D721Med (cell line): ENCODE measurements at regions not wholly inside any gene's neighbourhood (a gene's known extent, or its start where the extent isn't known, plus 50 kb on each side); places are given as distances from the start of the nearest gene placed in this dataset.

Source experiments
- DNase-seq: peaks from one replicate; pipeline ENCODE4 v3.0.0; 2011; ENCODE audit warnings: low spot score; ENCODE audit not compliant: insufficient read length
- FAIRE-seq: peaks from 2 replicates; lab custom pipeline; 2011; peaks lifted over from hg19 to GRCh38; lab: Jason Lieb, UNC
- TF ChIP-seq, protein P1 (sequence below): IDR thresholded peaks from 2 replicates; pipeline ENCODE4 v1.5.1; 2012; ENCODE audit warnings: mild to moderate bottlenecking, control low read depth; ENCODE audit not compliant: insufficient read depth; ENCODE audit errors: missing control alignments

- no peak for DNase-seq
- TF ChIP-seq, protein P1, sequence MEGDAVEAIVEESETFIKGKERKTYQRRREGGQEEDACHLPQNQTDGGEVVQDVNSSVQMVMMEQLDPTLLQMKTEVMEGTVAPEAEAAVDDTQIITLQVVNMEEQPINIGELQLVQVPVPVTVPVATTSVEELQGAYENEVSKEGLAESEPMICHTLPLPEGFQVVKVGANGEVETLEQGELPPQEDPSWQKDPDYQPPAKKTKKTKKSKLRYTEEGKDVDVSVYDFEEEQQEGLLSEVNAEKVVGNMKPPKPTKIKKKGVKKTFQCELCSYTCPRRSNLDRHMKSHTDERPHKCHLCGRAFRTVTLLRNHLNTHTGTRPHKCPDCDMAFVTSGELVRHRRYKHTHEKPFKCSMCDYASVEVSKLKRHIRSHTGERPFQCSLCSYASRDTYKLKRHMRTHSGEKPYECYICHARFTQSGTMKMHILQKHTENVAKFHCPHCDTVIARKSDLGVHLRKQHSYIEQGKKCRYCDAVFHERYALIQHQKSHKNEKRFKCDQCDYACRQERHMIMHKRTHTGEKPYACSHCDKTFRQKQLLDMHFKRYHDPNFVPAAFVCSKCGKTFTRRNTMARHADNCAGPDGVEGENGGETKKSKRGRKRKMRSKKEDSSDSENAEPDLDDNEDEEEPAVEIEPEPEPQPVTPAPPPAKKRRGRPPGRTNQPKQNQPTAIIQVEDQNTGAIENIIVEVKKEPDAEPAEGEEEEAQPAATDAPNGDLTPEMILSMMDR, result no peak
- FAIRE-seq, result no peak
Observed at GRCh38 chr4:77415689-77416088, 189.9 kb upstream of the CXCL13 start.

DNA sequence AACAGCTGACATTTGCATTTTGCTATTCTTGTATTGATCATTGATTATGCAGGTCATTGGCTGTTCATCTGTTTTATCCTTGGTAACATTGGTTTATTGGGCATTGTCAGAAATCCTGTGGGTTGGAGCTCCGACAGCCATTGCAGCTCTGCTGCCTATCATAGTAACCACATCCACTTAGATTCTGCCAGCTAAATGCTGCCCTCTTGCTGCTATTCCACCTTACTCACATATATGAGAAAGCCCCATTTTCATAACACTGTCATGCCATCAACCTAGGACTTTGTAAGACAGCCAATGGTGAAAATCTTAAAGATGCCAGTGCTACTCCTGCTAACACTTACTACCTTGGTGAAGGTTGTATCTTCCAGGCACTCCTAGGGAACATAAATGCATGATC is 187.3 kb upstream of the CXCL13 start:
- no peak for DNase-seq
- no peak for FAIRE-seq
- TF ChIP-seq, protein P1, result no peak

GRCh38 chr4:77430847-77431246 is 174.8 kb upstream of the CXCL13 start:
- FAIRE-seq (no peak), DNase-seq (no peak)
- TF ChIP-seq, protein P1, result no peak

GRCh38 chr4:77431546-77431945 is 174.1 kb upstream of the CXCL13 start:
- DNase-seq, result no peak
- TF ChIP-seq, protein P1, result no peak
- FAIRE-seq, result no peak

DNA sequence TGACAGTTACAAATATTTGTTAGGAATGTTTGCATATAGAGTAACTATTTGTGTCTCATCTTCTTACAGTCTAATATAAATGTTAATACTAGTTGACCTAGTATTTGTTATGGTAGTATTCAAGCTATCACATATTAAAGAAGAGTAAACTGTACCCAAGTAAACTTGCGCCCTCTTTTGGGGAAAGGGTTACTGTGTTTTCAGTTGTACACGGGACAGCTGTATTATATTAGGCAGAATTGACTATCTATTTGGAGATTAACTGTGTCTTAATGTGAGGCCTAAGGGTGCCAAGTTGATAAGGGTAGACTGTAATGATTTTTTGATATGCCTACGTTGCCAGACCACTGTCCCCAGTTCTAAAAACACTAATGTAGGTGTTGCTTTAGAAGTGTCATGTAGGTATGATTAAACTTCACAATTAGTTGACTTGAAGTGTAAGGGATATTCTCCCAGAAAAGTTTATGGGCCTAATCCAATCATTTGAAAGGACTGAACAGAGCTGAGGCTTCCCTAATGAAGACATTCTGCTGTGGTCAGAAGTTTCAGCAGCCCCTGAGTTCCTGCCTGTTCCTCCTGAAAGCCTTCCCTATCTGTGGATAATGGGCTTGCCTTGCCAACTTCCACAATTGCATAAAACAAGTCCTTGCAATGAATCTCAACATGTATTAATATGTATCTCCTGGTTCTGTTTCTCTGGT is 172.8 kb upstream of the CXCL13 start:
- FAIRE-seq, result no peak
- TF ChIP-seq, protein P1, result peak; percentile 36
- no peak for DNase-seq

GRCh38 chr4:77433418-77433733 is 172.2 kb upstream of the CXCL13 start:
- DNase-seq, result no peak
- peak; percentile 38 for FAIRE-seq
- TF ChIP-seq, protein P1, result peak; percentile 57

GRCh38 chr4:77434299-77435092 is 171.1 kb upstream of the CXCL13 start:
- DNase-seq (no peak), FAIRE-seq (no peak)
- TF ChIP-seq, protein P1, result no peak
